Stimulated activated CD4-positive, alpha-beta T cell treated with anti-CD3 and anti-CD28 coated beads, Interleukin-12 subunit alpha, Interleukin-12 subunit beta, amount 100 ng/mL, for 48 hours (primary cell): ENCODE measurements at regions not wholly inside any gene's neighbourhood (a gene's known extent, or its start where the extent isn't known, plus 50 kb on each side); places are given as distances from the start of the nearest gene placed in this dataset.

Experiments
- DNase-seq, 3 donors: peaks; one replicate each; pipeline ENCODE4 v3.0.0-alpha.2; 2020; ENCODE audit warnings: low read depth in 2 of 3, low spot score in 1 of 3

DNA sequence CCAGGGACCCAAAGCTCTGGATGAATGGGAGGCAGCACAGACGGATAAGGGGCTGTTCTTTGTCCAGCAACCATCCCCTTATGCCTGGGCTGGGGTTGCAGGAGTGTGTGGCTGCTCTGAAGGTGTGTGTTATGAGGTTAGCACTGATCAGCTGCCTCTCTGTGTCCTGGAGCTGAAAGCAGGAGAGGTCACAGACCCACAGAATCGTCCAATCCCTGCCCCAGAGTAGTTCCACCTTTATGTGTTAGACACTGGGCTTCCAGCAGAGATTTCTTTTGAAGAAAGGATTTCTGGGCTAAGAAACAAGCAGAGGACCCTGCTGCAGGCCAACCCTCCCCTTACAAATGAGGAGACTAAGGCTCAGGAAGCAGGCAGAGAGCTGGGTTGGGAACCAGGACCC, 62.4 kb downstream of the ARL6IP4 start:
- DNase-seq: no peak

DNA sequence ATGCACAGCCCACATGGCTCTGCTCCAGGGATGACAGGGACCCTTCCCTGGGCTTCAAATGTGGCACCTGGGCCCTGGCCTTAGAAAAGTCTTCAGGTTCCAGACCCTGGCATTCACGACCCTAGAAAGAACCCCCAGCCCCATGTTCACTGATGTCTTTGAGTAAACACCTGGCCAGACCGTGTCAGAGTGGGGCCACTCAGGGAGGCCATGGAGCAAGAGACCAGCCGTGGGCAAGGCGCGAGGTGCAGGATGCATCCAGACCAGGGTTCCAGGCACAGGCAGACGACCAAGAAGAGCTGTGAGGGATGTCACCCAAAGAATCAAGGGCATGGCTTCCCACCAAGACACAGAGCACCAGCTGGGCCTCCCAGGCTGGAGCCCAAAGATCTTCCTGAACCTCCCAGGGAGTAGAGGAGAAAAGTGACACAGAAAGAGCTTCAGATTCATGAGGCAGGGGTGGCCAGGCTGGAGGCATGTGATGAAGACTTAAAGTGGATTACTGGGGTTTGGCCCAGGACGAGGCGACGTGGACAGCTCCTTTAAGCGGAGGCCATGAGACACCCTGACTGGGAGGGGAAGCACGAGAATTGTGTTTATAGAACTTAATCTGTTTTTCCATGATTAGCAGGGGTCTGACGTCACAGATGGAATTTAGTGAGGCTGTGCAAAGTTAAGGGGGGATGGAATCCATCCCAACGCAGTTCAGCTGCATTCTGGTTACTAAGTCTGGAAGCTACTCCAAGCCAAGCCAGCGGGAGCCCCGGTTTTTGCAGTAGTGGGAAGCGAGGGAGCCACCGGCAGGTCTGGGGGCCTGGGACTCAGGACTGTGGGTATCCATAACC, 61.6 kb downstream of the ARL6IP4 start:
- DNase-seq: no peak

DNA sequence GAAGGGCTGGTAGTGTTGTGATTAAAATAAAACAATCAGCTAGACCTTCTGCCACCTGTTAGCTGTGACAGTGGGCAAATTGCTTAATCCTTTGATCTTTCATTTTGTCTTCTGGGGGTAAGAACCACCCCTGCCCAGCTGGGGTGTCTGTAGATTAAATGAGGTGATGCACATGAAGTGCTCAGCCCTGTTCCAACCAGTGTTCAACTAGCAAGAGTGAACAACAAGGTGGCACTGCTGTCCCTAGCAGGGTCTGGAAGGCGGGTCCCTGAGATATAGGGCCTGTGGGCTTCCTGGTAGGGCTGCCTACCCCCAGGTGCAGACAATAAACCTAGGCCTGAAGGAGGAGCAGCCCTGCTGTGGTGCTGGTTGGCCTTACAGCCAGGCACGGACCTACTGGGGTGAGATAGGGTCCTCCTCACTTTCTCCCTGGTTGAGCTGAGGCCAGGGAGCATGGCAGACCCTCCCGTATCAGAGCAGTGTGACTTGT, 60.6 kb downstream of the ARL6IP4 start:
- DNase-seq: no peak

DNA sequence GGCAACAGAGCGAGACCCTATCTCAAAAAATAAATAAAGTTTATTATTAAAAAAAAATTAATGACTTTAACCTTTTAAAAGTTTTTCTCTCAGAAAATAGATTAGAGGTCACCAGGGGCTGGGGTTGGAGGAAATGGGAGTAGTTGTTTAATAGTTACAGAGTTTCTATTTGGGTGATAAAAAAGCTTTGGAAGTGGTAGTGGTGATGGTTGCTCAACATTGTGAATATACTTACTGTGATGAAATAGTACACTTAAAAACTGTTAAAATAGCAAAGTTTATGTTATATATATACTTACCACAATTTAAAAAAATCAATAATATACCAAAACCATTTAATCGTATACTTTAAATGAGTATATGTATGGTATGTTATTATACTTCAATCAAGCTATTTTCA, 59.6 kb downstream of the ARL6IP4 start:
- DNase-seq: no peak

DNA sequence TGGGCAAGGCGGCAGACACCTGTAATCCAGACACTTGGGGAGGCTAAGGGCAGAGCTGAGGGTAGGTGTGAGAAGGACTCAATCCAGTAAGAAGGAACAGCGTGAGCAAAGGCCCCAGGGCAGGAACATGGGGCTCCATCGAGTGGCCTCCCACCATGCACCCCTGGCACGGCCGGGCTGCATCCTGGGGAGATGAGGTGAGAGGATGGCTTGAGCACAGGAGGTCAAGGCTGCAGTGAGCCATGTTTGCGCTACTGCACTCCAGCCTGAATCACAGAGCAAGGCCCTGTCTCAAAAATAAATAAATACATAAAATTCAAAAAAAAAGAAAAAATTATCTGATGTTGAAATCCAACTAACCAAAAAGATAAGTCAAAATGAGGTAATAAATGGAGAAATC, 58.5 kb downstream of the ARL6IP4 start:
- no peak for DNase-seq

DNA sequence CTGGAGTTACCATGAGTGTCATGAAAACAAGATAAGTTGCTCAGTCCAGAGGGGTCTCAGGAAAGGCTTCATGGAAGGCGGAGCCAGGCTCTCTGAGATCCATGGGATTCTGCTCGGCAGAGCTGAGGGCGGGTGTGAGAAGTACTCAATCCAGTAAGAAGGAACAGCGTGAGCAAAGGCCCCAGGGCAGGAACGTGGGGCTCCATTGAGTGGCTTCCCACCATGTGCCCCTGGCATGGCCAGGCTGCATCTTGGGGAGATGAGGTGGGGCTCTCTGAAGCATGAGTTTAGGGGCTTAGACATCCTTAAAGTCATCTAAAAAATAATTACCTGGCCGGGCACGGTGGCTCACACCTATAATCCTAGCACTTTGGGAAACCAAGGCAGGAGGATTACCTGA, 58.0 kb downstream of the ARL6IP4 start:
- no peak for DNase-seq

DNA sequence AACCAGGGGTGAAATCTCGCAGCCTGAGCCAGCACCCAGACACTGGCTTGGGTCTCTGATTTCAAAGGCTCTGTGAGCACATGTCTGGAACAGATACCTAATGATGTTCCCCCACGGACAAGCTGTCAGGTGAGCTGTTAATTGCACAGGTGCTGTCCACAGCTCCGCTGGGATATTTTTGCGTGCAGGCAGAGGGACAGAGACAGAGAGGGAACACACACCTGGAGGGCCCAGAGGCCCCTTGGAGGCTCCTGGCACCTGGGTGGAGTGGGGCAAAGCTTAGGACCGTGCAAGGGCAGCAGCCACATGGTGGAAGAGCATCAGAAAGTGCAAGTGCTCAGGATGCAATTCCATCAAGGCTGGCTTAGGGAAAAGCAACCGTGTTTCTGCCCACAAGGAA, 57.3 kb downstream of the ARL6IP4 start:
- DNase-seq: no peak

DNA sequence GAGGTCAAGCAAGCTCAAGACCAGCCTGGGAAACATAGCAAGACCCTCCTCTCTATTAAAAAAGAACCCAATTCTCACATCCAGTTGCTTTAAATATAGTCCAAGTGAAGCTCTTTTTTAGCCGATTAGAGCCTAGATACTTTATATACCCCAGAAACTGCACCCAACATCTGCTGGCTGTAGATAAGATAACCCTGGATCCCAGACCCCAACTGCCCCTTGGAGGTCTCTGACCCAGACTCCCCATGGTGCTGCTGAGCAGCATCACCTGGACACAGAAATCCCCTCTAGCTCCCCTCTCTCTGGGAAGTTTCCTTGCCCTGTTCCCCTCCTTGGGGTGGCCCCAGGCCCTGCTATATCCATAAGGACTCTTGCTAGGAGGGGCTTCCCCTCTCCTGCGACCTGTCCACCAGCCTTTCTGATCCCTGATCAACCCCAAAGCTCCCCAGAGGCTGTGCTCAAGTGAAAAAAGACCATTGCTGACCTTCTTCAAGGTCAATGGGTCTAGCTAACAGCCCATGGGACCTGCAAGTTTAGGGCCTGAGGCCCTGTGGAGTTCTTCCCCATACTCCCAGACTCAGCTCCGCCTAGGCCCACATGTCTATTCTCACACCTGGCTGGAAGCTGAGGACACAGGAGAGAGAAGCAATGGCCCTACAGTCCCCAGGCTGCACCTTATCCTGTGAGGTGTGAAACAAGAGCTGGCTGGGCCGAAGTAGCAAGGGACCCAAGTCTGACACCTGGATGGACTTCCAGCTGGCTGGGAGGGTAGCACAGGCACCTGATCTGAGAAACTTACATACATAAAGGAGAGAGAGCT, 56.2 kb downstream of the ARL6IP4 start:
- DNase-seq: no peak

DNA sequence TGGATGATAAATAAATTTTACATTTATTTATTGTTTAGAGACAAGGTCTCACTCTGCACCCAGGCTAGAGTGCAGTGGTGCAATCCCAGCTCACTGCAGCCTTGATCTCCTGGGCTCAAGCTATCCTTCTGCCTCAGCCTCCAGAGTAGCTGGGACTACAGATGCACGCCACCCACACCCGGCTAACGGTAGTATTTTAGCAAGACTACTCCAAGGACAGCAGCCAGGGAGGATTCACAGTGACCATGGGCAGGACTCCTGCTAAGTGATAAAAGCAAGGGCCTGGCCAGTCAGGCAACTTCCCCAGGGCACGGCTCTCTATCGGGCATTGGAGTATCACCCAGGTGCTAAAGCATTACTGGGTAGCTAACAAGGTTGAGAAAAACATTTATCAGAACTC, 55.4 kb downstream of the ARL6IP4 start:
- no peak for DNase-seq

DNA sequence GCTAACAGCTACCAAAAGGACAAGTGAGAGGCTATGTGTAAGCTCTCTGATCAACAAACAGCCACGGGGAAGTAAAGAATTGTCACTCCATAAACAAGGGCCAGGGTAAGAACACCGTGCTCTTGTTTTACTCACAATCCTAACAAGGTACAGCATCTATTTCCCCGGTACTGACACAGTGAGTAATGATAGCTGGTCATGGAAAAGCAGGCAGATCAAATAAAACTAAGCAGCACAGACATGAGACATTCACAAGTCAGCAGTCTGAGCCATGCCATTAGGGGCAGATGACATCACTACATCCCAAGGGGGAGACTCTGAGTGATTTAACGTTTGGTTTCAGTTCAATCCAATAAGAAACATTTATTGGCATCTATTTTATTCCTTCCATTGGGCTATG, 54.4 kb downstream of the ARL6IP4 start:
- DNase-seq: no peak

DNA sequence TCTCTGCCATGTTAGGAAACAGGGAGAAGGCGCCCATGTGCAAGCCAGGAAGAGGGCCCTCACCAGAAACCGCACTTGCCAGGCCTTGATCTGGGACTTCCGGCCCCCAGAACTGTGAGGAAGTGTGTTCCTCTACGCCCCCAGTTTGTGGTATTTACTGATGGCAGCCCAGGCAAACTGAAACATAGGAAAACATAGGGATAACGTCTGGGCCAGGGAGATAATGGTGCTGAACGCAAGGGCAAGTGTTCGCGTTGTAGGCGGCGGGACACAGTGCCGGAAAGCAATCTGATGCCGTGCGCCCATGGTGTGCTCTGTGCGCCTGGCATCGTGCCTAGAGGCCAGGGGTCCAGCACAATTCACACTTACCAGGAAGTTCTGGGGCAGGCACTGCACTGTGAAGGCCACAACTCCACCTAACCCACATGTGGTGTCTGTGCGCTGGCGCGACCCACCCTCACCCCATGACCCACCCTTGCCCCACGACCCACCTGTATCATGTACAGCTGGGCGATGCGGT, 53.6 kb downstream of the ARL6IP4 start:
- DNase-seq: no peak

DNA sequence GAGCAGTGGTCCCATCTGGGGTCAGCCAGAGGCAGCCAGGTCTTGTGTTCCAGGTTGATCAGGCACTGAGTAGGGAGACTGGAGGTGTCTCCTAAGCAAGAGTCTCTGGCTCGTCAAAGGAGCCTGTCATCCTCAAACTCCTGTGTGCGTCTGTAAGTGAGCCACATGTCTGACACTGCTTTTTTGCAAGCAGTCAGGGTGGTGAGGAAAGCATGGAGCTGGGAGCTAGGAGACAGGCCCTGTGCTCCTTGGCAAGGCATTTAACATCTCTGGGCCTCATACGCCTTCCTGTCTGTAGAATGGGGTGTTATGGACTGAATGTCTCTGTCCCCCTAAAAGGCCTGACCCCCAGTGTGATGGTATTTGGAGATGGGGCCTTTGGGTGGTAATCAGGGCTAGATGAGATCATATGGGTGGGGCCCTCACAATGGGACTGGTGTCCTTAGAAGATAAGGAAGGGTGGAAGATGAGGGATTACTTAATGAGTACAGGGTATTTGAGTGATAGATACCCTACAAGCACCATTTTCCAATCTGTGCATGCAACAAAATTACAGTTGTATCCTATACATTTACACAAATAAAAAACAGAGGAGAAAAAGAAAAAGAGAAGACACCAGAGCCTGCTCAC, 53.0 kb downstream of the ARL6IP4 start:
- DNase-seq: no peak

DNA sequence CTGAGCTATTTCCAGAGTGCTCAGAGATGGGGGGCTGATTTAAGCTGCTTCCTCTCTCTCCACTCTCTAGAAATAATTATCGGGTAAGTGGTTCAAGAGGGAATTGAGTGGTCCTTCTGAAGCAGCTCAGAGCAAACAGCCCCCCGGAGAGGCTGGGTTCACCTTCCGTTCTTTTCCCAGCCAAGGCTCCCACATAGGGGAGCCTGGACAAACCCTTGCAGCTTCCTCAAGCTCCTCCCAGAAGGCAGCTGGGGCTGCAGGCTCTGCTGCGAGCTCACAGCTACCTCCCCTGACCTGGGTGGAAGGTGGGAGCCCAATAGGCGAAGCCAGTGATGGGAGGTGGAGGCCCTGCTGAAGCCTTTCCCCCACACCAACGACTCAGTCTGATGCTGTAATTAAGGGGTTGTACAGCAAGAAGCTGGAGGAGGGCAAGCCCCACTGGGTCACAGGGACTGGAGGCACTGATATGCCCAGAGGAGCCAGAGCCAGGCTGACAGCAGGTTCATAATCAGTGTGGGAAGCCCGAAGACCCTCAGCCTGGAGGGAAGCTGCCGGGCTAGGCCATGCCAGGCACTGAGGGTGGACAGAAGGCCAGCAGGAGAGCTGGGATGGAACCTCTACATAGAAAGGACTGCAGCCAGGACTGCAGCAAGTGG, 52.4 kb downstream of the ARL6IP4 start:
- no peak for DNase-seq
